Ascending aorta (tissue), 2 donors: ENCODE measurements at regions not wholly inside any gene's neighbourhood (a gene's known extent, or its start where the extent isn't known, plus 50 kb on each side); places are given as distances from the start of the nearest gene placed in this dataset.

Experiments used
- DNase-seq, 2 donors: peaks; one replicate each; pipeline ENCODE4 v3.0.0-alpha.2; 2019; ENCODE audit warnings: low spot score in 2 of 2
- H3K27ac ChIP-seq, 2 donors: fragments of 200-600 bp; sonication (generic); one replicate each; pipeline ENCODE4 v1.5.1; 2016 to 2017; ENCODE audit warnings: mild to moderate bottlenecking in 1 of 2
- H3K27me3 ChIP-seq: fragments of 200-600 bp; sonication (generic); one replicate; pipeline ENCODE4 v1.5.1; 2017
- H3K36me3 ChIP-seq, 2 donors: fragments of 200-600 bp; sonication (generic); one replicate each; pipeline ENCODE4 v1.5.1; 2016
- H3K4me1 ChIP-seq, 2 donors: fragments of 200-600 bp; sonication (generic); one replicate each; pipeline ENCODE4 v1.5.1; 2016 to 2017; ENCODE audit warnings: mild to moderate bottlenecking in 1 of 2
- H3K4me3 ChIP-seq, 2 donors: fragments of 200-600 bp; sonication (generic); one replicate each; pipeline ENCODE4 v1.5.1; 2016 to 2017; ENCODE audit warnings: mild to moderate bottlenecking in 1 of 2
- H3K9me3 ChIP-seq, 2 donors: fragments of 200-600 bp; sonication (generic); one replicate each; pipeline ENCODE4 v1.5.1; 2016
- CTCF ChIP-seq, 3 experiments: fragments of 200-600 bp in 2 of 3; fragments of 450-650 bp in 1 of 3; sonication (generic) in 2 of 3; IDR thresholded peaks; one replicate each; pipeline ENCODE4 v1.5.1; 2016 to 2019; ENCODE audit warnings: antibody characterized with exemption in 3 of 3, mild to moderate bottlenecking in 1 of 3, moderate library complexity in 1 of 3
- intact Hi-C: fragments of 100-400 bp; cut with DNase I; formaldehyde crosslinking; loops from one replicate; pipeline ENCODE4 v1.15.1; 2023

- no peak for DNase-seq
- no peak overlapping the region for H3K27ac ChIP-seq
- H3K4me3 ChIP-seq, result no peak overlapping the region
- no peaks in the 10 kb centered on the region for H3K27me3 ChIP-seq
- no peaks in the 10 kb centered on the region for H3K4me1 ChIP-seq
- intact Hi-C loops, result no loop called here
- H3K36me3 ChIP-seq, result no peaks in the 10 kb centered on the region
- TF ChIP-seq CTCF (IDR thresholded peaks at IDR 0.05), result no peak
- H3K9me3 ChIP-seq, result no peaks in the 10 kb centered on the region
Measured at GRCh38 chr2:196258407-196258806, 87.0 kb upstream of the STK17B start.

DNA sequence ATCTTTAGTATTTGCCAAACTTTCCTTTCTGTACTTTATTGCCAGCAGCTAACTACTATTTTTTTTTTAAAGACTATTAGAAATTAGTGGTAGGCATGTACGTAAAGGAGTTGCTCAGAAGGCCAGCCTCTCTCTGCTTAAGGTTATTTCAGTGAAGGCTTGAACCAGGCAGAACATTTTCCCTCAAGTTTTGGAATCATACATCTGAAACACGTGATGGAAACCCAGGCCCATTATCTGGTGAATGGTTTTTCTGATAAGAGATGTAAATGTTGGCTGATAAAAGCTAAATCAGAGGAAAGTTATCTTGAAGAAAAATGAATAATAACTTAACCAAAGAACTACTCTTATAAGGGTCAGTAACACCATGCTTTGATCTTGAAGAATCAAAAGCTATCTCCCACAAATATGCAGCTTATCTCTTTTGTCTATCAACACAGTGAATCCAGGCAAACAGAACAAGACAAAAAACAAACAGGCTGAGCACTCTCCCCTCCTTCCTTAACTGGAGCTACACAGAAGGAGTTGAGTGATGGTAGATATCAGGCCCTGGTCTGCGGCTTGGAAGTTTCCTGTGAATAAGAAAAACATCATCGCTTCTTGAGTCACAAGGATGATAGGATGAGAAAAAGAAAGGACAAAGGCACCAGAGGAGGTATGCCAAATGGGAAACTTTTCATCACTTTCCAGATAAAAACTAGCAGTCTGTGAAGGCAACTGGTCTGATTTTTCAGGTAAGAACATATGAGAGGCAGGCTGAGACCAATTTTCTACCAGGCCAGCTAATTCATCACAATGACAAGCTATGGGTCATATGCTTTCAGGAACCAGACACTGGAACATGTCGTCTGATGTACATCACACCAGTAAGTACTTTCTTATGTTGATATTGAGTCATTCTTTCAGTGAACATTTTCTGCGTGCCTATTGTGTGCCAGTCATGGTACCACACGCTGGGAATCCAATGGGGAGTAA lies 88.4 kb upstream of the STK17B start:
- Histone ChIP-seq H3K36me3 (no peaks in the 10 kb centered on the region), H3K4me1 (no peaks in the 10 kb centered on the region), H3K4me3 (no peak overlapping the region), H3K27me3 (no peaks in the 10 kb centered on the region), H3K9me3 (no peaks in the 10 kb centered on the region), H3K27ac (no peak overlapping the region)
- DNase-seq, result no peak
- intact Hi-C loops, result no loop called here
- no peak for TF ChIP-seq CTCF (IDR thresholded peaks at IDR 0.05)

- intact Hi-C loops, result no loop called here
- Histone ChIP-seq H3K4me1 (no peaks in the 10 kb centered on the region), H3K27ac (no peak overlapping the region)
Measured at GRCh38 chr2:196260546-196260945, 89.2 kb upstream of the STK17B start.

DNA sequence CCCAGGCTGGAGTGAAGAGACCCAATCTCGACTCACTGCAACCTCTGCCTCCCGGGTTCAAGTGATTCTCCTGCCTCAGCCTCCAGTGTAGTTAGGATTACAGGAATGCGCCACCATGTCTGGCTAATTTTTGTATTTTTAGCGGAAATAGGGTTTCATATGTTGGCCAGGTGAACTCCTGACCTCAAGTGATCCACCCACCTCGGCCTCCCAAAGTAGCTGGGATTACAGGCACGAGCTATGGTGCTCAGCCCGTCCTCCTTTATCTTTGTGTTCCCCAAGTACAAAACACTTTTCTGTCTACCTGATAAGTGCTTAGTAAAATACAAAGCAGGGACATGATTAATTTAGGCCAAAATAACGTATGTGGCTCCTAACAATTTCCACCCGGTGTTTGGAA lies 91.2 kb upstream of the STK17B start:
- intact Hi-C loops, result no loop called here
- no peak overlapping the region for H3K27ac ChIP-seq
- H3K9me3 ChIP-seq, result no peaks in the 10 kb centered on the region
- H3K36me3 ChIP-seq, result no peaks in the 10 kb centered on the region
- H3K4me1 ChIP-seq, result no peaks in the 10 kb centered on the region
- no peak for DNase-seq
- H3K27me3 ChIP-seq, result no peaks in the 10 kb centered on the region
- H3K4me3 ChIP-seq, result no peak overlapping the region
- no peak for TF ChIP-seq CTCF (IDR thresholded peaks at IDR 0.05)

More at GRCh38 chr2:196260546-196260945, 89.2 kb upstream of the STK17B start:
- TF ChIP-seq CTCF (IDR thresholded peaks at IDR 0.05), result no peak
- no peak overlapping the region for H3K4me3 ChIP-seq
- no peaks in the 10 kb centered on the region for H3K9me3 ChIP-seq
- no peaks in the 10 kb centered on the region for H3K36me3 ChIP-seq
- no peak for DNase-seq
- H3K27me3 ChIP-seq, result no peaks in the 10 kb centered on the region

DNA sequence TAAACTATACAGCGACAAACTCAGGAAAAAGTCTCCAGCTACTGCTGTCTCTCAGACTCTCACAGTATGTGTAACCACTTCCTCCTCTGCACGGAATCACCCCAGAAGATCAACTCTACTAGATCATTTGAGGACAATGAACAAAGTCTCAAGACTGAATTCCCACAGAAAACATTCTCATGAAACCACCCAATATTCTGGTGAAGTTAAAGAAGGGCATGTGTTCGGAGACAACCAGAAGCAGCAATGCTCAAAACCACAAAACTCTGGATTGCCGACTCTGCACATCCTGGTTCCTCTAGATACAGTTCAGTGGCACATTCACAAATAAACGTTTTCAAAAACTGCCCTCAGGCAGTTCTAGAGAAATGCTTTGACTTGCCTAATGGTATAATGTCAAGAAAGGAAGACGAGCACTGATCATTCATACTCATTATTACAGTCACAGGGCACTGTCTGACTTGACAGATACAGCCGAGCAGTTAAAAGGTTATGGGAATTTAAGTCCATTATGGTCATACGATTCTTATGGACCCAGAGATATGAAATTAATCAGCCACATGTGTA lies 91.9 kb upstream of the STK17B start:
- Histone ChIP-seq H3K4me1 (peaks cover 0 to 4% of the 10 kb centered on the region in 2 donors), H3K27ac (no peak overlapping the region), H3K4me3 (no peak overlapping the region), H3K36me3 (no peaks in the 10 kb centered on the region), H3K9me3 (no peaks in the 10 kb centered on the region), H3K27me3 (no peaks in the 10 kb centered on the region)
- no peak for DNase-seq
- no peak for TF ChIP-seq CTCF (IDR thresholded peaks at IDR 0.05)
- intact Hi-C loops, result no loop called here
